GM12865 (cell line): ENCODE measurements at regions not wholly inside any gene's neighbourhood (a gene's known extent, or its start where the extent isn't known, plus 50 kb on each side); places are given as distances from the start of the nearest gene placed in this dataset.

Experiments
- DNase-seq: peaks from one replicate; pipeline ENCODE4 v3.0.0; 2010; ENCODE audit warnings: low read depth
- H3K4me3 ChIP-seq: 2 replicates; pipeline ENCODE4 v1.5.1; 2011; ENCODE audit warnings: mild to moderate bottlenecking, low read depth, low read length, control low read depth
- TF ChIP-seq, protein P1 (sequence below): IDR thresholded peaks from 2 replicates; pipeline ENCODE4 v1.5.1; 2011; ENCODE audit warnings: low read length, control low read depth, low read depth, inconsistent platforms; ENCODE audit not compliant: insufficient read depth; ENCODE audit errors: missing control alignments

DNA sequence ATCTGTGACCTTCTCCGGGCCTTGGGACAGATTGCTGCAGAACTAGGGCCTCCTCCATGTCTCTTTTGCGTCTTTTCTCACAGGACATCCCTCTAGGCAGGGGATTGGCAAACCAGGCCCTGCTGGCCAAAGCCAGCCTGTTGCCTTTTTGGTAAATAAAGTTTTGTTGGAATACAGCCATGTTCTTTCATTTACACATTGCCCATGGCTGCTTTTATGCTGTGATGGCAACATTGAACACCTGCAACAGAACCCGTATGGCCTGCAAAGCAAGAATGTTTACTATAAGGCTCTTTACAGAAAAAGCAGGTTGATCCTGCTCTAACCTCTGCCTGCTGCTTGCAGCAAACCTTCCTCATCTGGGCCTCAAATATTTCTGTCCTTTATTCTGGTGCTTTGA lies 56.8 kb upstream of the B3GAT1 start:
- TF ChIP-seq, protein P1, sequence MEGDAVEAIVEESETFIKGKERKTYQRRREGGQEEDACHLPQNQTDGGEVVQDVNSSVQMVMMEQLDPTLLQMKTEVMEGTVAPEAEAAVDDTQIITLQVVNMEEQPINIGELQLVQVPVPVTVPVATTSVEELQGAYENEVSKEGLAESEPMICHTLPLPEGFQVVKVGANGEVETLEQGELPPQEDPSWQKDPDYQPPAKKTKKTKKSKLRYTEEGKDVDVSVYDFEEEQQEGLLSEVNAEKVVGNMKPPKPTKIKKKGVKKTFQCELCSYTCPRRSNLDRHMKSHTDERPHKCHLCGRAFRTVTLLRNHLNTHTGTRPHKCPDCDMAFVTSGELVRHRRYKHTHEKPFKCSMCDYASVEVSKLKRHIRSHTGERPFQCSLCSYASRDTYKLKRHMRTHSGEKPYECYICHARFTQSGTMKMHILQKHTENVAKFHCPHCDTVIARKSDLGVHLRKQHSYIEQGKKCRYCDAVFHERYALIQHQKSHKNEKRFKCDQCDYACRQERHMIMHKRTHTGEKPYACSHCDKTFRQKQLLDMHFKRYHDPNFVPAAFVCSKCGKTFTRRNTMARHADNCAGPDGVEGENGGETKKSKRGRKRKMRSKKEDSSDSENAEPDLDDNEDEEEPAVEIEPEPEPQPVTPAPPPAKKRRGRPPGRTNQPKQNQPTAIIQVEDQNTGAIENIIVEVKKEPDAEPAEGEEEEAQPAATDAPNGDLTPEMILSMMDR: no peak
- no peak overlapping the region for H3K4me3 ChIP-seq
- DNase-seq: no peak

DNA sequence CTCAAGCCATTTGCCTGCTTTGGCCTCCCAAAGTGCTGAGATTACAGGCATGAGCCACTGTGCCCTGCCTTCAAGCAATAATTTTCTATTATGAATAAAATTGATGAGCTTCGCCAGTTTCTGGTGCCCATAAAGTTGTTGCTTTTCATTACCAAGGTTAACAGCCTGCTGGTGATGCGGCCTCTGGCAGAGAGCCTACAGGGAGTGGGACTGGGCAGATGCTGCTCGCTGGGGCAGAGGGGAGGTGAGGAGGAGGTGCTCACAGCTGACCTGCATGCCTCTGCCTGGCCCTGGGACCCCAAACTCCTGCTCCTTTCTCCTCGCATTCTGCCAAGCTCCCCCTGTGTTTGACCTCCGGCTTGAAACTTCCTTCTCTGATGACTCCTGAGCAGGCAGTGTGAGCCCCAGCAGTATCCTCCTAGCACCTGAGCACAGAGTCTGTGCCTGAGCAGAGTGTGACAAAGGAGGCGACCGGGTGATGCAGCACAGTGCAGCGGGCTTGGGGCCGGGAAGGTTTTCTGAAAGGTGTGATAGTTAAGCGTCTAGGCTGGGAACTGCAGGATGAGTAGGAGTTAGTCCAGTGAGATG lies 56.1 kb upstream of the B3GAT1 start:
- TF ChIP-seq, protein P1: no peak
- DNase-seq: no peak
- H3K4me3 ChIP-seq: no peak overlapping the region

DNA sequence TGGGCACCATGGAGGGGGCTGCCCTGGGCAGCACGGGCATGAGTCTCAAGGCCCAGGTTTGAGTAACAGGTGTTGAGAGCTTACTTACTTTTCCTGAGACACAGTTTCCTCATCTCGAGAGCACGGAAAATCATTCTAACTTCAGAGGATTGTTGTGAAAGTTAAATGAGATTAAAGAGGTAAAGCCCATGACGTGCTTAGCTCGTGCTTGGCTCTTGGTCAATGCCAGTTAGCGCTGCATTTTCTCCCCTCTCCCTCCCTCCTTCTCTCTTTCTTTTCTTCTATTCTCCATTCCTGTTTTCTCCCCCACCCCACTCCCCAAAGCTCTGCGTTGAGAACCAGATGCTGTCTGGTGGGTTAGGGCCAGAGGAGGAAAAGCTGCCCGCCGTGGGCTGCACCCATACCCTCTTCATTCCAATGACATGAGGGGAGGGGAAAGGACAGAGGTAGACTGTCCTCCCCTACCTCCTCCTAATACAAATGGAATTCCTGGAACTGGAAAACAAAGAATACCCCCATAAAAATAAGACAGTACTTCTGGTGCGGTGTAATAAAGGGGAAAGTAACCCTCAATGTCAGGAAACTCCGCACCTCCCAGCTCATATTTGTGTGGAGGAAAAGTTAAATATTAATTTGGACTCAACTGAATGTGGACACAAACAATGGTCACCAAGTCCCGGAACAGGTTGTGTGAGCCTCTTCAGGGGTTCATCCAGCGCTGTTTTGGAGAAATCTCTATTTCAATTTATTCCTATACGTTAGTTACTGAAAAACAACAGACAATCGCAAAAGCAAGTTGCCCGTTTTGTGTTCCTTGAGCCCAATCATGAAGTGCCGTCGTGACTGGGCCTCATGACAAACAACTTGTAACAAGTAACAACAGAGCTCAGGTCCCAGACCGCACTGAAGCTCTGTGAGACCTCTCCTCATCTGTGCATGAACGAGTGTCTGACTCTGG lies 54.8 kb upstream of the B3GAT1 start:
- H3K4me3 ChIP-seq: no peak overlapping the region
- DNase-seq: no peak
- TF ChIP-seq, protein P1: no peak

DNA sequence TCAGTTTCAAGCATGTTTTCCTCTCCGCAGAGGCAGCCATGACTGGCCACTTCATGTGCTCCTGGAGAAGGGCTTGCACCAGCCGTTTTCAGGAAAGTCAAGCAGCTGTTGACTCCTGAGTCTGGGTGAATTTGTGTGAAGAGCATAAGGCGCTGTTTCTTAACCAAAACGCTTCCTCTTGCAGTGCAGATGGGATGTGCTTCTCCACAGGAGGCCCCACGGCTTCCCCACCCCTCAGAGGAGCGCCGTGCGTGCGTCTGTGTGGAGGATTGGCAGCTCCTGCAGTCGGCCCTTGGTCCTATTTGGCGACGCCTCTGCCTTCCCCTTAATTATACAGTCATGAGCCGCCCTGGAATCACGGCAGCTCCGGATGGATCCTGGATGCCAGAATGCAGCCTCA lies 54.1 kb upstream of the B3GAT1 start:
- TF ChIP-seq, protein P1: no peak
- DNase-seq: no peak
- no peak overlapping the region for H3K4me3 ChIP-seq

DNA sequence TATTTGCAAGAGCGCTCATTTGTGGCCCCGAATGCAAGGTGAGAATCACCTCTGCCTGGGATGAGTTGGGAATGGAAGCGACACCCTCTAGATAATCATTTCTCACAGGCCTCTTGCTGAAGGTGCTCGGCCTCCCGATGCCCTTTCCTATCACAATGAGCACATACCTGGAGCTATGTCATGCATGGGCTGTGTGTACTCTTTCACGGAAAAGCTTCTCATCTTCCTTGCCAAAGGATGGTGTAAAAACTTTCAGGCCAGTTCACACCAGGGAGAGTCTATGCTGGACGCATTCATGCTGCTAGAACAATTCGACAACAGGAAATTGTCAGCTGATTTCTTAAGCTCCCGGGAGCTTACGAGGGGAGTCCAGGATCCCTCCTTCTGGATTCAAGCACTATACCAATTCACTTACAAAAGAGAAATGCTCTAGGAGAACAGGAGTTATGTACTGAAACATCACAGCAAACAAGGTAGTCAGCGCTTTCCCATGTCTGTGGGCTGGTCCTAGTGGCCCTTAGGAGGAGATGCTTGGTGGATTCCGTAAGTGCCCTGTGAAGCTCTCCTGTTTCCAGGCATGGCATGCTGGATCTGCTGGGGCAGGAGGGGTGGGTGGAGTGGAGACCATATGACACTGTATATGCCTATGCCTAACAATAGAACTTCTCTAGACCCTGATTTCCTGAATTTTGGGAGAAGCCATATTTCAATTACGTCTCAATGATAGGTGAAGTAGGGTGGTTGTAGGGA lies 53.1 kb upstream of the B3GAT1 start:
- no peak overlapping the region for H3K4me3 ChIP-seq
- TF ChIP-seq, protein P1: no peak
- DNase-seq: no peak

DNA sequence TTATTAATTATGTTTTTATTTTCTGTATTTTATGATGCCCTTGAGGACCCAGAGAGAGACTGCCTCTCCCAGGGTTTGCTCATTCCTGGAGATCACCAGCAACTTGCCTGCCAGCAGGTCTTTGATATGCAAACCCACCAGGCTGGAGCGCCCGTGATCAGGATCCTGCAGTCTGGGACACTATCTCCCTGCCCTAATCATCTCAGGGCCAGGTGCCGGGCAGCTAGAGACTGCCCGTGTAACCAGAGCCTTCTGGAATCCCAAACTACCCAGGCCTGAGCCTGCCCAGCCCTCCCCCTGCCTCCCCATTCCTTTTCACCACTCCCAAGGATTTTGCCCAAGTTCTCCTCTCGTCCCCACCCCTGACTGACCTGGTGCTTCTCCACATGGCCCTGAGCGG lies 52.2 kb upstream of the B3GAT1 start:
- DNase-seq: no peak
- no peak overlapping the region for H3K4me3 ChIP-seq
- TF ChIP-seq, protein P1: no peak
